Karpas-422 (cell line): ENCODE measurements at regions not wholly inside any gene's neighbourhood (a gene's known extent, or its start where the extent isn't known, plus 50 kb on each side); places are given as distances from the start of the nearest gene placed in this dataset.

Source experiments
- DNase-seq: peaks from one replicate; pipeline ENCODE4 v3.0.0-alpha.2; 2015
- H2AFZ ChIP-seq: fragments of 200-600 bp; sonication (generic); 2 replicates; pipeline ENCODE4 v1.6.1; 2014; ENCODE audit warnings: antibody characterized with exemption, low read length, mixed read lengths
- H3K27ac ChIP-seq: fragments of 200-600 bp; sonication (generic); 2 replicates; pipeline ENCODE4 v1.5.1; 2014; ENCODE audit warnings: mild to moderate bottlenecking, low read length, moderate library complexity
- H3K27me3 ChIP-seq: fragments of 200-600 bp; sonication (generic); 2 replicates; pipeline ENCODE4 v1.6.1; 2014; ENCODE audit warnings: low read length, mixed read lengths
- H3K36me3 ChIP-seq: fragments of 200-600 bp; sonication (generic); 2 replicates; pipeline ENCODE4 v1.6.1; 2014; ENCODE audit warnings: low read length, mixed read lengths; ENCODE audit not compliant: insufficient read depth
- H3K4me1 ChIP-seq: fragments of 200-600 bp; sonication (generic); 2 replicates; pipeline ENCODE4 v1.6.1; 2014; ENCODE audit warnings: mild to moderate bottlenecking, low read length, mixed read lengths
- H3K4me2 ChIP-seq: fragments of 200-600 bp; sonication (generic); 2 replicates; pipeline ENCODE4 v1.6.1; 2014; ENCODE audit warnings: low read length, low read depth, mild to moderate bottlenecking; ENCODE audit not compliant: poor library complexity, severe bottlenecking
- H3K4me3 ChIP-seq: fragments of 200-600 bp; sonication (generic); 2 replicates; pipeline ENCODE4 v1.5.1; 2014; ENCODE audit warnings: mild to moderate bottlenecking, antibody characterized with exemption, low read length, mixed read lengths
- H3K79me2 ChIP-seq: fragments of 200-600 bp; sonication (generic); 2 replicates; pipeline ENCODE4 v1.6.1; 2014; ENCODE audit warnings: mild to moderate bottlenecking, low read length, mixed read lengths
- H3K9ac ChIP-seq: fragments of 200-600 bp; sonication (generic); 2 replicates; pipeline ENCODE4 v1.6.0; 2014; ENCODE audit warnings: low read length
- H3K9me2 ChIP-seq: fragments of 200-600 bp; sonication (generic), shearing (Covaris generic); replicated peaks from 2 replicates; pipeline ENCODE4 v1.6.0; 2014; ENCODE audit warnings: mild to moderate bottlenecking, low read length, moderate library complexity; ENCODE audit not compliant: insufficient read depth
- H3K9me3 ChIP-seq: fragments of 300-700, 200-600 bp; sonication (generic); 2 replicates; pipeline ENCODE4 v1.6.1; 2014; ENCODE audit warnings: low read length, mixed read lengths
- H4K20me1 ChIP-seq: fragments of 200-600 bp; sonication (generic); 2 replicates; pipeline ENCODE4 v1.6.1; 2014; ENCODE audit warnings: mild to moderate bottlenecking, antibody characterized with exemption, low read length, low read depth; ENCODE audit not compliant: insufficient read depth

DNA sequence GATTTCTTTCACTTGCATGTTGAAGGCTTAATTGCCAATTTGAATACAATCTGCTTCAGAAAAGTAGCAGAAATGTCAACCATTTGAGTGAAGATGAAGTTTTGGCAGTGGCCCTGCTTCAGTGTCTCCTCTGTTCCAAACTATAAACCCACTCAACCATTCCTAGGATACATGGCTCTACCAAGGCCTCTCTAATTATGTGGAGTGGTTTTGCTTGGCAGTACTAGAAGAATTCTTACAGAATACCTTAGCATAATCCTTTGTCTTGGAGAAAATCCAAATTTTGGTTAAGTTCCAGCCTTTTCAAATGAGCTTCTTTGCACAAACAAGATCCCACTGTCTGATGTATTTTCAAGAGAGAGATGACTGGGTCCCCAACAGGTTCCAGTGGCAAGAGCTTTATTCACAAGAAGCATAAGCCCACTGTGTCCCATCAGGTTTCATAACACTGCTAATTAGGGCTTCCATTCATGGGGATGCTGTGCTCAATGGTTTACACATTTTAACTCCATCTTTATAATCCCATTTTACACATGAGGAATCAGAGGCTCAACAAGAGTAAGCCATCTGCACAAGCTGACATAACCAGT is 234.5 kb downstream of the IPO8 start:
- H3K79me2 ChIP-seq: no peaks in the 10 kb centered on the region
- no peaks in the 10 kb centered on the region for H3K36me3 ChIP-seq
- H3K4me3 ChIP-seq: no peak overlapping the region
- no peak overlapping the region for H3K27ac ChIP-seq
- H3K9me3 ChIP-seq: 0 out of 2 replicates have a peak, but pooled peaks cover 3% of the 10 kb centered on the region
- no peak overlapping the region for H2AFZ ChIP-seq
- H4K20me1 ChIP-seq: no peaks in the 10 kb centered on the region
- no peak overlapping the region for H3K4me2 ChIP-seq
- H3K9me2 ChIP-seq: no peaks in the 10 kb centered on the region
- H3K27me3 ChIP-seq: no peaks in the 10 kb centered on the region
- DNase-seq: no peak
- no peak overlapping the region for H3K9ac ChIP-seq
- no peaks in the 10 kb centered on the region for H3K4me1 ChIP-seq

DNA sequence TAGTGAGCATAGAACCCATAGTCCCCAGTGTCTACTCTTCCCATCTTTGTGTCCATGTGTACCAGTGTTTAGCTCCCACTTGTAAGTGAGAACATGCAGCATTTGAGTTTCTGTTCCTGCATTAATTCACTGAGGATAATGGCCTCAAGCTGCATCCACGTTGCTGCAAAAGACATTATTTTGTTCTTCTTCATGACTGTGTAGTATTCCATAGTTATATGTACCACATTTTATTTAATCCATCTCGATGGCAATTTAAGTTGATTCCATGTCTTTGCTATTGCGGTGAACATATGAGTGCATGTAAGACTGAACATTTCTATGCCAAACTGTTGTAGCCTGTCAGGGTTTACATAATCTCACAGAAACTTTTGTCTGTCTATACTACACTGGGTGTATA is 237.2 kb downstream of the IPO8 start:
- Histone ChIP-seq H3K27me3 (no peaks in the 10 kb centered on the region), H3K9ac (no peak overlapping the region), H4K20me1 (no peaks in the 10 kb centered on the region), H3K4me2 (no peak overlapping the region), H3K4me1 (no peaks in the 10 kb centered on the region), H3K9me2 (no peaks in the 10 kb centered on the region), H3K9me3 (0 out of 2 replicates have a peak, but pooled peaks cover 3% of the 10 kb centered on the region), H2AFZ (no peak overlapping the region), H3K36me3 (no peaks in the 10 kb centered on the region), H3K4me3 (no peak overlapping the region), H3K27ac (no peak overlapping the region), H3K79me2 (no peaks in the 10 kb centered on the region)
- DNase-seq: no peak

DNA sequence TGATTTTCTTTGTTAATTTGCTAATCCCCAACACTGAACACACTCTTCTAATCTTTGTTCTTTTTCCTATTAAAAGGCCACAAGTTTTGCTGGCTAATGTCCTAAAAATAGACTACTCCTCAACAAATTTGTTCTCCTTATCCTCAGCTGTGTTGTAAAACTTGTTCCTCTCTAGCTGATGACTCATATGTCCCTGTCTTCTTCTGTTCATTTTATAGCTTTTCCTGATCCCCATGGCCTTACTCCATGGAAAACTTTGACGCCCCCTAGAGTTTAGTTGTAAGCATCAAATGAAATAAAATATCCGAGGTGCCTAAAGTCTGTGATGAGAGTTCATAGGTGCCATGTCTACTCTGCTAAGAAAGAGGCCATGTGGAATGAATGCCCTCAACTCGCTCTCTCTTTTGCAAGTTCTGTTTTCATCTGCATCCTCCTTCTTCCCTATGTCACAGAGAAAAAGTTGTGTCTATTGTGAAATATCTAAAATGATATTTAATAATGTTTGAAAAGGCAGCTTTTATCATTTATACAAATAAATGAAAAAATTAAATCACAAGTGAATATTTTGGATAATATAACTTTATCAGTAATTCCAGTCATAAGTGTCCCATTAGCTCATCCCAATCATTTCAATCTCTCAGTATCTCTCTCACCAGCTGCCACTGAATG is 237.9 kb downstream of the IPO8 start:
- no peaks in the 10 kb centered on the region for H4K20me1 ChIP-seq
- H2AFZ ChIP-seq: no peak overlapping the region
- H3K27me3 ChIP-seq: no peaks in the 10 kb centered on the region
- no peaks in the 10 kb centered on the region for H3K36me3 ChIP-seq
- H3K9me3 ChIP-seq: 0 out of 2 replicates have a peak, but pooled peaks cover 3% of the 10 kb centered on the region
- no peaks in the 10 kb centered on the region for H3K9me2 ChIP-seq
- no peaks in the 10 kb centered on the region for H3K4me1 ChIP-seq
- H3K9ac ChIP-seq: no peak overlapping the region
- no peak for DNase-seq
- no peak overlapping the region for H3K4me2 ChIP-seq
- no peak overlapping the region for H3K27ac ChIP-seq
- H3K4me3 ChIP-seq: no peak overlapping the region
- H3K79me2 ChIP-seq: no peaks in the 10 kb centered on the region

DNA sequence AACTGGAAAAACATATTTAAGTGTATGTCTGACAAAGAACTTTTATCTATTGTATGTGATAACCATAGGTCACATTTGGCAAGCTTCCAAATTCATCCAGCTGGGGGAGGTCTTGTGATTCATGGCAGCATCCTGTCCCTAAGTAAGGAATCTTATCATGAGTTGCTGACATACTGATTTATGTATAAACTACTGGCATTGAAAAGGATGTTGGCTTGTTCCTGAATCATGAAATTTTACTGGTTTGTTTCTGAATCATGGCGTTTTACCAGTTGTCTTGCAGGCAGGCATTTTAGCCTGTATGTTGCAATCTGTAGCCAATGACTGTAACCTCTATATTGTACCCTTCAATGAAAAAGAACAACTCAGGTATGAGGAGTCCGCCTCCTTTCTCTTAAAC is 244.8 kb downstream of the IPO8 start:
- H3K9ac ChIP-seq: no peak overlapping the region
- H2AFZ ChIP-seq: no peak overlapping the region
- no peaks in the 10 kb centered on the region for H3K27me3 ChIP-seq
- H3K4me1 ChIP-seq: no peaks in the 10 kb centered on the region
- H3K27ac ChIP-seq: no peak overlapping the region
- H3K4me3 ChIP-seq: no peak overlapping the region
- DNase-seq: no peak
- H3K9me3 ChIP-seq: no peaks in the 10 kb centered on the region
- H3K9me2 ChIP-seq: no peaks in the 10 kb centered on the region
- H3K4me2 ChIP-seq: no peak overlapping the region
- no peaks in the 10 kb centered on the region for H3K79me2 ChIP-seq
- H3K36me3 ChIP-seq: no peaks in the 10 kb centered on the region
- no peaks in the 10 kb centered on the region for H4K20me1 ChIP-seq

DNA sequence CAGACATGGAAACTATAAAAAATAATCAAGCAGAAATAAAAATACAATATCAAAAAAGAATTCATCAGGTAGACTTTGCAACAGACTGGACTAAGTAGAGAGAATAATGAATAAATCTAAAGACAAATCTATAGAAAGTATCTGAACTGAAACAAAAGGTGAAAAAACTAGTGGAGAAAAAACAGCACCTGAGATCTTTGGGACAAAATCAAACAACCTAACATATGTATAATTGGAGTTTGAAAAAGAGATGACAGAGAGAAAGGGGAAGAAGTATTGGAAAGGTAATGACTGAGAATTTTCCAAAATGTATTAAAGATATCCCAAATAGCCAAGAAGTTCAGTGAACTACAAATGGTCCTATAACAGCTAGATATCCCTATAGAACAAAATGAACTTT is 245.4 kb downstream of the IPO8 start:
- Histone ChIP-seq H3K4me1 (no peaks in the 10 kb centered on the region), H3K9me3 (no peaks in the 10 kb centered on the region), H3K9ac (no peak overlapping the region), H2AFZ (no peak overlapping the region), H3K4me3 (no peak overlapping the region), H3K27me3 (no peaks in the 10 kb centered on the region), H4K20me1 (no peaks in the 10 kb centered on the region), H3K36me3 (no peaks in the 10 kb centered on the region), H3K4me2 (no peak overlapping the region), H3K27ac (no peak overlapping the region), H3K9me2 (no peaks in the 10 kb centered on the region), H3K79me2 (no peaks in the 10 kb centered on the region)
- DNase-seq: no peak

DNA sequence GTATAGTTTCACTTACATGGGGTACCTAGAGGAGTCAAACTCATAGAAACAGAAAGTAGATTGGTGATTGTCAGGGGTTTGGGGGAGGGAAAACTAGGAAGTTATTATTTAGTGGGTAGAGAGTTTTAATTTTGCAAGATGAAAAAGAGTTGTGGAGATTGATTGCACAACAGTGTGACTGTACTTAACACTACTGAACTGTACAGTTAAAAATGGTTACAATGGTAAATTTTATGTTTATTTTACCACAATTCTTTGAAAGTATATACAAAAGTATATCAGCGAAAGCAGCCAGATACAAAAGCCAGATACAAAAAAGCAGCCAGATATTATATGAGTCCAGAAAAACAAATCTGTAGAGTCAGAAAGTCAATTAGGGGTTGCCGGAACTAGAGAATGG is 247.6 kb downstream of the IPO8 start:
- H3K9ac ChIP-seq: no peak overlapping the region
- H3K9me2 ChIP-seq: no peaks in the 10 kb centered on the region
- no peaks in the 10 kb centered on the region for H3K9me3 ChIP-seq
- no peaks in the 10 kb centered on the region for H3K4me1 ChIP-seq
- no peaks in the 10 kb centered on the region for H4K20me1 ChIP-seq
- no peak overlapping the region for H2AFZ ChIP-seq
- no peaks in the 10 kb centered on the region for H3K36me3 ChIP-seq
- H3K27ac ChIP-seq: no peak overlapping the region
- H3K4me2 ChIP-seq: no peak overlapping the region
- H3K79me2 ChIP-seq: no peaks in the 10 kb centered on the region
- H3K27me3 ChIP-seq: no peaks in the 10 kb centered on the region
- no peak overlapping the region for H3K4me3 ChIP-seq
- DNase-seq: no peak

DNA sequence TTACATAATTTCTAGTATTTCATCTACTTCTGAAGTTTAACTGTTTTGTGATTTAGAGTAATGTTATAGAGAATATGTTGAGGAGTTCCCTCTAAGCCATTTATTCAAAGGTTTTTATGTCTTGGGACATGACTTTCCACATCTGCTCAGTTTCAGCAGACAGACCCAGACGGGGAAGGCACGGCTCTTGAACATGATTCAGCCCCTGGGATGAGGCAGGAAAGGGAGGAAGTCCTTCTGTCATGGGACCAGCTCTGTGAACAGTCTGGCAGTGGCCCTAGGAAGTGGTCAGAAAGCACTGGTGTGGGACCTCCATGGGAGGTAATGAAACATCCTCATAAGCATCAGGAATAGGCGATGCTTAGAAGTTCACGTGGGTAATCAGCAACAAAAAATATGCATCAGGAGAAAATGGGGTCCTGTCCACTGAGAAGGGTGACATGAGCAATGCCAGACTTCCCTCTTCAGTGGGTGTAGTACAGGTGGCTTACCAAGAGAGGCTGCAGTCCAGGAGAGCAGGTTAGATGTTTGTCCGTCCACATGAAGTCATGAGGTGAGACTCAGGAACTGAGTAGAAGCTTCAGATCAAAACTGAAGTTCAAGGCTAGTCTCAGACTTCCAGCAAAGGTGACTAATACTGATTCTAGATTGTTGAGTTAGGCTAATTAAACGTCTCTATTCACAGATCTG is 248.5 kb downstream of the IPO8 start:
- no peaks in the 10 kb centered on the region for H3K9me2 ChIP-seq
- no peaks in the 10 kb centered on the region for H3K27me3 ChIP-seq
- no peaks in the 10 kb centered on the region for H3K4me1 ChIP-seq
- DNase-seq: no peak
- H3K4me2 ChIP-seq: no peak overlapping the region
- no peak overlapping the region for H2AFZ ChIP-seq
- no peaks in the 10 kb centered on the region for H4K20me1 ChIP-seq
- no peak overlapping the region for H3K9ac ChIP-seq
- H3K27ac ChIP-seq: no peak overlapping the region
- H3K79me2 ChIP-seq: no peaks in the 10 kb centered on the region
- H3K9me3 ChIP-seq: no peaks in the 10 kb centered on the region
- no peak overlapping the region for H3K4me3 ChIP-seq
- H3K36me3 ChIP-seq: no peaks in the 10 kb centered on the region

DNA sequence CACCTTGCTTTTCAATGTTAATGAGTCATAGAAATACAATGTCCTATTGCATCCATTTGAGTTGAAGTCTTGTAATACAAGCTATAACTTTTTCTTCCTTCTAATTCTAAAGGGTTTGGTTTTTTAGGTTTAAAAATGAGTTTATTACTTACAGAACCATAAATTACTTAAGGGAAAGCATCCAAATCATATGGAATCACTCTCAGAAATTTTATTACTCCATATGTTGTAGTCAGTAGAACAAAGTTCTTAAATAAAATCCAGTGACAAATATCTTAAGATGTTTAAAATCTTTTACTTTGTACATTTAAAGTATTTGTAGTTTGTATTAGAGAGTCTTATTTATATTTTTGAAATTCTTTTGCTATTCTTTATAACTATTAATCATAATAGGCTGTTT is 253.2 kb downstream of the IPO8 start:
- H4K20me1 ChIP-seq: no peaks in the 10 kb centered on the region
- no peak overlapping the region for H3K4me2 ChIP-seq
- no peaks in the 10 kb centered on the region for H3K4me1 ChIP-seq
- H3K4me3 ChIP-seq: no peak overlapping the region
- no peak overlapping the region for H2AFZ ChIP-seq
- DNase-seq: no peak
- H3K79me2 ChIP-seq: no peaks in the 10 kb centered on the region
- H3K27ac ChIP-seq: no peak overlapping the region
- H3K27me3 ChIP-seq: no peaks in the 10 kb centered on the region
- H3K36me3 ChIP-seq: no peaks in the 10 kb centered on the region
- no peaks in the 10 kb centered on the region for H3K9me3 ChIP-seq
- no peak overlapping the region for H3K9ac ChIP-seq
- no peaks in the 10 kb centered on the region for H3K9me2 ChIP-seq
